ENCODE measurements at regions not wholly inside any gene's neighbourhood (a gene's known extent, or its start where the extent isn't known, plus 50 kb on each side); places are given as distances from the start of the nearest gene placed in this dataset.

- H3K4me1 ChIP-seq (ENCODE audit: control insufficient read depth, insufficient read depth, low read length, poor library complexity, severe bottlenecking) = no peaks in the 10 kb centered on the region
- H3K36me3 ChIP-seq (ENCODE audit: control insufficient read depth, insufficient read depth, low read length) = no peaks in the 10 kb centered on the region
- H3K4me3 ChIP-seq (ENCODE audit: extremely low read depth, insufficient read depth, low read length, poor library complexity, severe bottlenecking) = no peak overlapping the region
- no peaks in the 10 kb centered on the region for H3K9me3 ChIP-seq (ENCODE audit: control insufficient read depth, low read length)
- no CpG with 5 or more reads among the region's 1 CpG for WGBS, 2 experiments (ENCODE audit: insufficient coverage in 2 of 2)
- H3K27ac ChIP-seq (ENCODE audit: low read depth, low read length, severe bottlenecking) = no peak overlapping the region
Measured at GRCh38 chr15:31892513-31892912, 137.8 kb upstream of the CHRNA7 start.

- Histone ChIP-seq H3K36me3 (ENCODE audit: control insufficient read depth, insufficient read depth, low read length) (no peaks in the 10 kb centered on the region), H3K27ac (ENCODE audit: low read depth, low read length, severe bottlenecking) (no peak overlapping the region), H3K9me3 (ENCODE audit: control insufficient read depth, low read length) (no peaks in the 10 kb centered on the region), H3K4me1 (ENCODE audit: control insufficient read depth, insufficient read depth, low read length, poor library complexity, severe bottlenecking) (no peaks in the 10 kb centered on the region), H3K4me3 (ENCODE audit: extremely low read depth, insufficient read depth, low read length, poor library complexity, severe bottlenecking) (no peak overlapping the region)
- 94 to 95% methylated on average over 5 of the region's 6 CpGs for WGBS, 2 experiments (ENCODE audit: insufficient coverage in 2 of 2)
Measured at GRCh38 chr15:31893780-31894179, 136.5 kb upstream of the CHRNA7 start.

- Histone ChIP-seq H3K4me1 (ENCODE audit: control insufficient read depth, insufficient read depth, low read length, poor library complexity, severe bottlenecking) (no peaks in the 10 kb centered on the region), H3K4me3 (ENCODE audit: extremely low read depth, insufficient read depth, low read length, poor library complexity, severe bottlenecking) (no peak overlapping the region), H3K9me3 (ENCODE audit: control insufficient read depth, low read length) (no peaks in the 10 kb centered on the region), H3K36me3 (ENCODE audit: control insufficient read depth, insufficient read depth, low read length) (no peaks in the 10 kb centered on the region), H3K27ac (ENCODE audit: low read depth, low read length, severe bottlenecking) (no peak overlapping the region)
Measured at GRCh38 chr15:31897746-31898145, 132.6 kb upstream of the CHRNA7 start.

GRCh38 chr15:31901501-31901900, 128.8 kb upstream of the CHRNA7 start:
- 80 to 92% methylated on average over 1 to 2 of the region's 3 CpGs for WGBS, 2 experiments (ENCODE audit: insufficient coverage in 2 of 2)

GRCh38 chr15:31905054-31905453, 125.3 kb upstream of the CHRNA7 start:
- Histone ChIP-seq H3K9me3 (ENCODE audit: control insufficient read depth, low read length) (no peaks in the 10 kb centered on the region), H3K27ac (ENCODE audit: low read depth, low read length, severe bottlenecking) (no peak overlapping the region), H3K36me3 (ENCODE audit: control insufficient read depth, insufficient read depth, low read length) (no peaks in the 10 kb centered on the region), H3K4me3 (ENCODE audit: extremely low read depth, insufficient read depth, low read length, poor library complexity, severe bottlenecking) (no peak overlapping the region), H3K4me1 (ENCODE audit: control insufficient read depth, insufficient read depth, low read length, poor library complexity, severe bottlenecking) (no peaks in the 10 kb centered on the region)
- WGBS, 2 experiments (ENCODE audit: insufficient coverage in 2 of 2) = 32 to 36% methylated on average over 3 to 4 of the region's 8 CpGs

More at GRCh38 chr15:31901501-31901900, 128.8 kb upstream of the CHRNA7 start:
- Histone ChIP-seq H3K4me3 (ENCODE audit: extremely low read depth, insufficient read depth, low read length, poor library complexity, severe bottlenecking) (no peak overlapping the region), H3K4me1 (ENCODE audit: control insufficient read depth, insufficient read depth, low read length, poor library complexity, severe bottlenecking) (no peaks in the 10 kb centered on the region), H3K27ac (ENCODE audit: low read depth, low read length, severe bottlenecking) (no peak overlapping the region), H3K36me3 (ENCODE audit: control insufficient read depth, insufficient read depth, low read length) (no peaks in the 10 kb centered on the region), H3K9me3 (ENCODE audit: control insufficient read depth, low read length) (no peaks in the 10 kb centered on the region)

- Histone ChIP-seq H3K36me3 (ENCODE audit: control insufficient read depth, insufficient read depth, low read length) (no peaks in the 10 kb centered on the region), H3K4me3 (ENCODE audit: extremely low read depth, insufficient read depth, low read length, poor library complexity, severe bottlenecking) (no peak overlapping the region), H3K4me1 (ENCODE audit: control insufficient read depth, insufficient read depth, low read length, poor library complexity, severe bottlenecking) (no peaks in the 10 kb centered on the region), H3K9me3 (ENCODE audit: control insufficient read depth, low read length) (no peaks in the 10 kb centered on the region), H3K27ac (ENCODE audit: low read depth, low read length, severe bottlenecking) (no peak overlapping the region)
- 89 to 91% methylated on average over 5 of the region's 9 CpGs for WGBS, 2 experiments (ENCODE audit: insufficient coverage in 2 of 2)
Measured at GRCh38 chr15:31925541-31925940, 104.8 kb upstream of the CHRNA7 start.

- 89 to 95% methylated on average over 3 to 4 of the region's 4 CpGs for WGBS, 2 experiments (ENCODE audit: insufficient coverage in 2 of 2)
- no peaks in the 10 kb centered on the region for H3K9me3 ChIP-seq (ENCODE audit: control insufficient read depth, low read length)
Measured at GRCh38 chr15:31930967-31931366, 99.3 kb upstream of the CHRNA7 start.

GRCh38 chr15:31932576-31932975, 97.7 kb upstream of the CHRNA7 start:
- Histone ChIP-seq H3K9me3 (ENCODE audit: control insufficient read depth, low read length) (no peaks in the 10 kb centered on the region), H3K4me1 (ENCODE audit: control insufficient read depth, insufficient read depth, low read length, poor library complexity, severe bottlenecking) (no peaks in the 10 kb centered on the region), H3K36me3 (ENCODE audit: control insufficient read depth, insufficient read depth, low read length) (no peaks in the 10 kb centered on the region), H3K27ac (ENCODE audit: low read depth, low read length, severe bottlenecking) (no peak overlapping the region), H3K4me3 (ENCODE audit: extremely low read depth, insufficient read depth, low read length, poor library complexity, severe bottlenecking) (no peak overlapping the region)
- 95 to 100% methylated on average over 1 to 3 of the region's 5 CpGs for WGBS, 2 experiments (ENCODE audit: insufficient coverage in 2 of 2)

More at GRCh38 chr15:31930967-31931366, 99.3 kb upstream of the CHRNA7 start:
- Histone ChIP-seq H3K4me3 (ENCODE audit: extremely low read depth, insufficient read depth, low read length, poor library complexity, severe bottlenecking) (no peak overlapping the region), H3K36me3 (ENCODE audit: control insufficient read depth, insufficient read depth, low read length) (no peaks in the 10 kb centered on the region), H3K4me1 (ENCODE audit: control insufficient read depth, insufficient read depth, low read length, poor library complexity, severe bottlenecking) (no peaks in the 10 kb centered on the region), H3K27ac (ENCODE audit: low read depth, low read length, severe bottlenecking) (no peak overlapping the region)

- Histone ChIP-seq H3K9me3 (ENCODE audit: control insufficient read depth, low read length) (no peaks in the 10 kb centered on the region), H3K4me1 (ENCODE audit: control insufficient read depth, insufficient read depth, low read length, poor library complexity, severe bottlenecking) (no peaks in the 10 kb centered on the region), H3K36me3 (ENCODE audit: control insufficient read depth, insufficient read depth, low read length) (no peaks in the 10 kb centered on the region), H3K27ac (ENCODE audit: low read depth, low read length, severe bottlenecking) (peak overlapping the region; percentile 16), H3K4me3 (ENCODE audit: extremely low read depth, insufficient read depth, low read length, poor library complexity, severe bottlenecking) (no peak overlapping the region)
- 81 to 93% methylated on average over 3 of the region's 5 CpGs for WGBS, 2 experiments (ENCODE audit: insufficient coverage in 2 of 2)
Measured at GRCh38 chr15:31934821-31935220, 95.5 kb upstream of the CHRNA7 start.

GRCh38 chr15:31953478-31953877, 76.8 kb upstream of the CHRNA7 start:
- H3K4me3 ChIP-seq (ENCODE audit: extremely low read depth, insufficient read depth, low read length, poor library complexity, severe bottlenecking) = no peak overlapping the region
- WGBS, 2 experiments (ENCODE audit: insufficient coverage in 2 of 2) = 90 to 94% methylated on average over 2 of the region's 4 CpGs
- H3K36me3 ChIP-seq (ENCODE audit: control insufficient read depth, insufficient read depth, low read length) = no peaks in the 10 kb centered on the region

GRCh38 chr15:31954374-31955172, 75.7 kb upstream of the CHRNA7 start:
- WGBS, 2 experiments (ENCODE audit: insufficient coverage in 2 of 2) = 100% methylated on average over 1 of the region's 8 CpGs; no CpG with 5 or more reads in 1 of the 2 experiments
- Histone ChIP-seq H3K36me3 (ENCODE audit: control insufficient read depth, insufficient read depth, low read length) (no peaks in the 10 kb centered on the region), H3K4me3 (ENCODE audit: extremely low read depth, insufficient read depth, low read length, poor library complexity, severe bottlenecking) (no peak overlapping the region)

More at GRCh38 chr15:31953478-31953877, 76.8 kb upstream of the CHRNA7 start:
- H3K4me1 ChIP-seq (ENCODE audit: control insufficient read depth, insufficient read depth, low read length, poor library complexity, severe bottlenecking) = no peaks in the 10 kb centered on the region
- H3K27ac ChIP-seq (ENCODE audit: low read depth, low read length, severe bottlenecking) = peak overlapping the region; percentile 39
- peaks cover 3% of the 10 kb centered on the region for H3K9me3 ChIP-seq (ENCODE audit: control insufficient read depth, low read length)

More at GRCh38 chr15:31954374-31955172, 75.7 kb upstream of the CHRNA7 start:
- H3K9me3 ChIP-seq (ENCODE audit: control insufficient read depth, low read length) = peaks cover 3% of the 10 kb centered on the region
- no peaks in the 10 kb centered on the region for H3K4me1 ChIP-seq (ENCODE audit: control insufficient read depth, insufficient read depth, low read length, poor library complexity, severe bottlenecking)
- H3K27ac ChIP-seq (ENCODE audit: low read depth, low read length, severe bottlenecking) = no peak overlapping the region

Data from mesodermal cell (in vitro differentiated cells).